ENCODE measurements at regions not wholly inside any gene's neighbourhood (a gene's known extent, or its start where the extent isn't known, plus 50 kb on each side); places are given as distances from the start of the nearest gene placed in this dataset.

DNA sequence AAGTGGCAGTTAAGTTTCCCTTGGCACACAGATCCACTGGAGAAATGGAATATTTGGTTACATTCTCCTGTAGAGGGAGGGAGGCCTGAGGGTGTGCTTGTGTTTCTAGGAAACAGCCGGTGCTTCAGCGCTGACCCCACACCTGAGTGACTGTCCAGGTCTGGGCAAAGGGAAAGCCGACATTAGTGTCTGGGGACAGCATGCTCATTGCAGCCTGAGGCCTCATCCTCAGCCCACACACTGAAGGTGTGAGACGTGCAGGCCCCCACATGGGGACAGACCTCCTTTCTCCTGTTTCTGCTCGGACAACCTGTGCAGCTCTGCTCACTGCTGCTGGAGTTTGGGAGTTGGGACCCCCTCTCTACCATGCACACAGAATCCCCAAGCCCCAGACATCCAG, 178.3 kb downstream of the ACKR3 start:
- TF ChIP-seq NR2C2 (CRISPR knock-in tag; IDR thresholded peaks at IDR 0.05): no peak
- no peak for TF ChIP-seq FOXJ3 (CRISPR knock-in tag; IDR thresholded peaks at IDR 0.05; ENCODE audit: borderline replicate concordance)
- TF ChIP-seq, protein P1, sequence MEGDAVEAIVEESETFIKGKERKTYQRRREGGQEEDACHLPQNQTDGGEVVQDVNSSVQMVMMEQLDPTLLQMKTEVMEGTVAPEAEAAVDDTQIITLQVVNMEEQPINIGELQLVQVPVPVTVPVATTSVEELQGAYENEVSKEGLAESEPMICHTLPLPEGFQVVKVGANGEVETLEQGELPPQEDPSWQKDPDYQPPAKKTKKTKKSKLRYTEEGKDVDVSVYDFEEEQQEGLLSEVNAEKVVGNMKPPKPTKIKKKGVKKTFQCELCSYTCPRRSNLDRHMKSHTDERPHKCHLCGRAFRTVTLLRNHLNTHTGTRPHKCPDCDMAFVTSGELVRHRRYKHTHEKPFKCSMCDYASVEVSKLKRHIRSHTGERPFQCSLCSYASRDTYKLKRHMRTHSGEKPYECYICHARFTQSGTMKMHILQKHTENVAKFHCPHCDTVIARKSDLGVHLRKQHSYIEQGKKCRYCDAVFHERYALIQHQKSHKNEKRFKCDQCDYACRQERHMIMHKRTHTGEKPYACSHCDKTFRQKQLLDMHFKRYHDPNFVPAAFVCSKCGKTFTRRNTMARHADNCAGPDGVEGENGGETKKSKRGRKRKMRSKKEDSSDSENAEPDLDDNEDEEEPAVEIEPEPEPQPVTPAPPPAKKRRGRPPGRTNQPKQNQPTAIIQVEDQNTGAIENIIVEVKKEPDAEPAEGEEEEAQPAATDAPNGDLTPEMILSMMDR (IDR thresholded peaks at IDR 0.05): no peak
- TF ChIP-seq JUN (CRISPR knock-in tag; IDR thresholded peaks at IDR 0.05): no peak
- no peak for TF ChIP-seq TEAD4 (CRISPR knock-in tag; IDR thresholded peaks at IDR 0.05)
- no peak for TF ChIP-seq USF2 (CRISPR knock-in tag; IDR thresholded peaks at IDR 0.05)
- TF ChIP-seq E2F1 (CRISPR knock-in tag; IDR thresholded peaks at IDR 0.05): no peak
- TF ChIP-seq ZNF232 (CRISPR knock-in tag; IDR thresholded peaks at IDR 0.05): no peak
- TF ChIP-seq, protein P2, sequence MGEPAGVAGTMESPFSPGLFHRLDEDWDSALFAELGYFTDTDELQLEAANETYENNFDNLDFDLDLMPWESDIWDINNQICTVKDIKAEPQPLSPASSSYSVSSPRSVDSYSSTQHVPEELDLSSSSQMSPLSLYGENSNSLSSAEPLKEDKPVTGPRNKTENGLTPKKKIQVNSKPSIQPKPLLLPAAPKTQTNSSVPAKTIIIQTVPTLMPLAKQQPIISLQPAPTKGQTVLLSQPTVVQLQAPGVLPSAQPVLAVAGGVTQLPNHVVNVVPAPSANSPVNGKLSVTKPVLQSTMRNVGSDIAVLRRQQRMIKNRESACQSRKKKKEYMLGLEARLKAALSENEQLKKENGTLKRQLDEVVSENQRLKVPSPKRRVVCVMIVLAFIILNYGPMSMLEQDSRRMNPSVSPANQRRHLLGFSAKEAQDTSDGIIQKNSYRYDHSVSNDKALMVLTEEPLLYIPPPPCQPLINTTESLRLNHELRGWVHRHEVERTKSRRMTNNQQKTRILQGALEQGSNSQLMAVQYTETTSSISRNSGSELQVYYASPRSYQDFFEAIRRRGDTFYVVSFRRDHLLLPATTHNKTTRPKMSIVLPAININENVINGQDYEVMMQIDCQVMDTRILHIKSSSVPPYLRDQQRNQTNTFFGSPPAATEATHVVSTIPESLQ (CRISPR knock-in tag; IDR thresholded peaks at IDR 0.05): no peak
- no peak for TF ChIP-seq FOXK1 (CRISPR knock-in tag; IDR thresholded peaks at IDR 0.05)
- TF ChIP-seq, protein P3, sequence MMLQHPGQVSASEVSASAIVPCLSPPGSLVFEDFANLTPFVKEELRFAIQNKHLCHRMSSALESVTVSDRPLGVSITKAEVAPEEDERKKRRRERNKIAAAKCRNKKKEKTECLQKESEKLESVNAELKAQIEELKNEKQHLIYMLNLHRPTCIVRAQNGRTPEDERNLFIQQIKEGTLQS (CRISPR knock-in tag; conservative IDR thresholded peaks at IDR 0.05): no peak
- TF ChIP-seq ETV6 (CRISPR knock-in tag; IDR thresholded peaks at IDR 0.05): no peak
- TF ChIP-seq MYBL2 (CRISPR knock-in tag; IDR thresholded peaks at IDR 0.05): no peak
- TF ChIP-seq ZNF121 (CRISPR knock-in tag; IDR thresholded peaks at IDR 0.05): no peak
